ENCODE measurements at regions not wholly inside any gene's neighbourhood (a gene's known extent, or its start where the extent isn't known, plus 50 kb on each side); places are given as distances from the start of the nearest gene placed in this dataset.

DNA sequence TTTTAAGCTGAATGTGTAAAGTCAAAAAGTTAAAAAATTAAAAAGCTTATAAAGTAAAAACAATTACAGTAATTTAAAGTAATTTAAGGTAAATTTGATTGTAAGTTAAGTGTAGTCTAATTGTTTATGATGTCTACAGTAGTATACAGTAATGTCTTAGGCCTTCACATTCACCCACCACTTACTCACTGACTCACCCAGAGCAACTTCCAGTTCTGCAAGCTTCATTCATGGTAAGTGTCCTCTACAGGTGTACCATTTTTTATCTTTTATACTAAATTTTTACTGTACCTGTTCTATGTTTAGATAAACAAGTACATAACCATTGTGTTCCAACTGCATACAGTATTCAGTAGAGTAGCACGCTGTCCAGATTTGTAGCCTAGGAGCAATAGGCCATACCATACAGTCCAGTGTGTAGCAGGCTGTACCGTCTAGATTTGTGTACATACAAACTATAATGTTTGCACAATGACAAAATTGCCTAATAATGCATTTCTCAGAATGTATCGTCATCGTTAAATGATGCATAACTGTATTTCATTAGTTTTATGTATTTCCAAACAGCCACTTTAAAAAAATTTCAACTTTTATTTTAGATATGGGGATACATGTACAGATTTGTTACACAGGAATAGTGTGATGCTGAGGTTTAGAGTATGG is 319.3 kb downstream of the DYSF start:
- ATAC-seq (ENCODE audit: low read depth) (no peak), DNase-seq (no peak)
- no peak overlapping the region for H3K27ac Mint-ChIP-seq
- H3K4me1 Mint-ChIP-seq, result no peaks in the 10 kb centered on the region
- no peak overlapping the region for H3K4me3 Mint-ChIP-seq
- TF ChIP-seq, protein P1, sequence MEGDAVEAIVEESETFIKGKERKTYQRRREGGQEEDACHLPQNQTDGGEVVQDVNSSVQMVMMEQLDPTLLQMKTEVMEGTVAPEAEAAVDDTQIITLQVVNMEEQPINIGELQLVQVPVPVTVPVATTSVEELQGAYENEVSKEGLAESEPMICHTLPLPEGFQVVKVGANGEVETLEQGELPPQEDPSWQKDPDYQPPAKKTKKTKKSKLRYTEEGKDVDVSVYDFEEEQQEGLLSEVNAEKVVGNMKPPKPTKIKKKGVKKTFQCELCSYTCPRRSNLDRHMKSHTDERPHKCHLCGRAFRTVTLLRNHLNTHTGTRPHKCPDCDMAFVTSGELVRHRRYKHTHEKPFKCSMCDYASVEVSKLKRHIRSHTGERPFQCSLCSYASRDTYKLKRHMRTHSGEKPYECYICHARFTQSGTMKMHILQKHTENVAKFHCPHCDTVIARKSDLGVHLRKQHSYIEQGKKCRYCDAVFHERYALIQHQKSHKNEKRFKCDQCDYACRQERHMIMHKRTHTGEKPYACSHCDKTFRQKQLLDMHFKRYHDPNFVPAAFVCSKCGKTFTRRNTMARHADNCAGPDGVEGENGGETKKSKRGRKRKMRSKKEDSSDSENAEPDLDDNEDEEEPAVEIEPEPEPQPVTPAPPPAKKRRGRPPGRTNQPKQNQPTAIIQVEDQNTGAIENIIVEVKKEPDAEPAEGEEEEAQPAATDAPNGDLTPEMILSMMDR (IDR thresholded peaks at IDR 0.05), result no peak
- ChIA-PET CTCF (no interaction called here), POLR2A (no interaction called here)
- no peaks in the 10 kb centered on the region for H3K9me3 Mint-ChIP-seq
- intact Hi-C loops (cut with micrococcal nuclease), result no loop called here
- no peaks in the 10 kb centered on the region for H3K36me3 Mint-ChIP-seq (ENCODE audit: low read depth)
- no peaks in the 10 kb centered on the region for H3K27me3 Mint-ChIP-seq

DNA sequence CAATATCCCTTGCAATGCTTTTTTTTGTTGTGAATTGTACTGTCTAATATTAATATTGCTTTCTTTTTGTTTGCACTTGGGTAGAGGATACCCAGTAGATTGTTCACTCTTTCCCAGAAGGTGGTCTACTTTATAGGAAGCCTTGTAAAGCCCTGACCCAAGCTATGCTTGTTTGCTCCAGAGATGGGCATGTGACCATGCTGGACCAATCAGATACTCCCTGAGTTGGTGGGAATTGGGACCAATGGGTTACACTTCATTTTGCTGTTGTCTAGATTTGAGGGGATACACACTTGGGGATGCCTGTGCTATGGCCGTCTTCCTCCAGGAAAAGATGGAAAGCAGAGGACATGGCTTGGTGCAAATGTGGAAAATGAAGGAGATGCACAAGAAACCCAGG is 314.3 kb downstream of the DYSF start:
- H3K27me3 Mint-ChIP-seq, result no peaks in the 10 kb centered on the region
- H3K27ac Mint-ChIP-seq, result no peak overlapping the region

DNA sequence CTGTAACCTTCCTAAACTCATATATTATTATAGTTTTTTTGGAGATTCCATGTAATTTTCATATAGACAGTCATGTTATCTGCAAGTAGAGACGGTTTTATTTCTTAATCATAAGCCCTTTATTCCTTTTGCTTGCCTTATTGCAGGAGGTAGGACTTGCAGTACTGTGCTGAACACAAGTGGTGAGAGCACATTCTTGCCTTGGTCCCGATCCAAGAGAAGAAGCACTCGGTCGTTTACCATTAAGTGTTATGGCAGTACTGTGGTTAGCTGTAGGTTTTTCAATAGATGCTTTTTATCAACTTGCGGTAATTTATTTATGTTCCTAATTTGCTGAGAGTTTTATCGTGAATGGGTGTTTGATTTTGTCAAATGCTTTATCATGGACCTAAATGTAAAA is 305.7 kb downstream of the DYSF start:
- no peaks in the 10 kb centered on the region for H3K36me3 Mint-ChIP-seq (ENCODE audit: low read depth)
- ATAC-seq (ENCODE audit: low read depth), result no peak
- H3K27ac Mint-ChIP-seq, result no peak overlapping the region
- DNase-seq, result no peak
- ChIA-PET POLR2A (no interaction called here), CTCF (no interaction called here)
- H3K4me1 Mint-ChIP-seq, result no peaks in the 10 kb centered on the region
- no peaks in the 10 kb centered on the region for H3K9me3 Mint-ChIP-seq
- H3K4me3 Mint-ChIP-seq, result no peak overlapping the region
- peaks cover 8% of the 10 kb centered on the region for H3K27me3 Mint-ChIP-seq
- intact Hi-C loops (cut with micrococcal nuclease), result no loop called here
- TF ChIP-seq, protein P1 (IDR thresholded peaks at IDR 0.05), result no peak

More for the DNA sequence above, 314.3 kb downstream of the DYSF start:
- TF ChIP-seq, protein P1 (IDR thresholded peaks at IDR 0.05), result no peak
- DNase-seq (no peak), ATAC-seq (ENCODE audit: low read depth) (no peak)
- Mint-ChIP-seq H3K4me1 (no peaks in the 10 kb centered on the region), H3K36me3 (ENCODE audit: low read depth) (no peaks in the 10 kb centered on the region), H3K4me3 (no peak overlapping the region), H3K9me3 (no peaks in the 10 kb centered on the region)
- intact Hi-C loops (cut with micrococcal nuclease), result no loop called here
- POLR2A ChIA-PET, result no interaction called here
- CTCF ChIA-PET, result no interaction called here

DNA sequence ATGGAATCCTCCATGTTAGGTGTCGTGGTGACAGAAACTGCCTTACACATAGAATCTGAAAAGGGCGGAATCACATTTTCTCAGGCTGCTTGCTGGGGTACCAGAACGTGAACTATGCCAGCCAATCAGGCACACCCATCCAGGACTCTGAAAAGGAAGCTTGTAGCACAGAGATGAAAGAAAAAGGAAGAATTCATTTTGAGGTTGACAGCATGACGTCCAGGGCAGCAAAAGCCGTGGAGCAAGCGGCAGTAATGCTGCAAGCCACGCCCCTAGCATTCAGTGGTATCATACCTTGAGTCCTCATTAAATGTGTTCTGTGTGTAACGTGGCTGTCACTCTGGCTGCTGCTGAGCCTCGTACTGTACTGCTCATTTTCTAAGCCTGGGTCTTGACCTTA is 304.0 kb downstream of the DYSF start:
- ChIA-PET POLR2A (no interaction called here), CTCF (no interaction called here)
- no peaks in the 10 kb centered on the region for H3K9me3 Mint-ChIP-seq

DNA sequence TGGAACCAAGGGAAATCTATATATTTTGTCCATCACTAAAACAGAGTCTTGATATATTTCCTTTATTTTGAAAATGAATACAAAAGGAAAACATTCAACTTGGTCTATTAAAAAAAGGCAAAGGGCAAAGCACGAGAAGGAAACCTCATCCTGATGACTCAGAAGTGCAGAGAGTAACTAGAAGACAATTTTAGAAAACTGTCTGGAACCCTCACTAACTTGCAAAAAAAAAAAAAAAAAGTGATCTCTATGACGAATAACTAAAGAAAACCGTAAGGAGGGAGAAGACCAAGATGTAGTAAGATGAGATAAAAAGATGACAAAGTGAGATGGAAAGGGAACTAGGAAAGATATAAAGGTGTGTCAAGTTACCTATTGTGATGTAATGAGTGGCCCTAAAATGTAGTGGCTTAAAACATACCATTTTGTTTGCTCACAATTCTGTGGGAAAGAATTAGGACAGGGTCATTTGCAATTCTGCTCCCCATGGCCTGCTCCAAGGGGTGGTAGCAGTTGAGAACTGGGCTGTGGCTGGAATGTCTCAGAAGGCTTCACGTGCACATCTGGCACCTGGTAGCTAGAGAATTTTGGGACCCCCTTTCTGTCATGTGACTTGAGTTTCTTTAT is 303.0 kb downstream of the DYSF start:
- no peak overlapping the region for H3K4me3 Mint-ChIP-seq
- no peaks in the 10 kb centered on the region for H3K36me3 Mint-ChIP-seq (ENCODE audit: low read depth)
- ATAC-seq (ENCODE audit: low read depth), result no peak
- H3K27ac Mint-ChIP-seq, result no peak overlapping the region
- CTCF ChIA-PET, result no interaction called here
- POLR2A ChIA-PET, result no interaction called here
- intact Hi-C loops (cut with micrococcal nuclease), result no loop called here
- H3K4me1 Mint-ChIP-seq, result no peaks in the 10 kb centered on the region
- peaks cover 3% of the 10 kb centered on the region for H3K9me3 Mint-ChIP-seq
- TF ChIP-seq, protein P1 (IDR thresholded peaks at IDR 0.05), result no peak
- H3K27me3 Mint-ChIP-seq, result peaks cover 9% of the 10 kb centered on the region
- DNase-seq, result no peak

More for the DNA sequence above, 304.0 kb downstream of the DYSF start:
- Mint-ChIP-seq H3K4me1 (no peaks in the 10 kb centered on the region), H3K27me3 (peaks cover 8% of the 10 kb centered on the region), H3K36me3 (ENCODE audit: low read depth) (no peaks in the 10 kb centered on the region), H3K27ac (no peak overlapping the region), H3K4me3 (no peak overlapping the region)
- TF ChIP-seq, protein P1 (IDR thresholded peaks at IDR 0.05), result no peak
- ATAC-seq (ENCODE audit: low read depth) (no peak), DNase-seq (no peak)
- intact Hi-C loops (cut with micrococcal nuclease), result no loop called here

Data from activated B cell treated with CpG ODN at 0.5 μM for 24 hours (primary cell).